GM19372 (cell line): ENCODE measurements at regions not wholly inside any gene's neighbourhood (a gene's known extent, or its start where the extent isn't known, plus 50 kb on each side); places are given as distances from the start of the nearest gene placed in this dataset.

Experiments used
- ATAC-seq: cut with Tn5 transposase; IDR thresholded peaks from one replicate; pipeline ENCODE4 v1.9.1; 2021; ENCODE audit warnings: mild to moderate bottlenecking, low read depth, moderate library complexity; ENCODE audit not compliant: unreplicated experiment

DNA sequence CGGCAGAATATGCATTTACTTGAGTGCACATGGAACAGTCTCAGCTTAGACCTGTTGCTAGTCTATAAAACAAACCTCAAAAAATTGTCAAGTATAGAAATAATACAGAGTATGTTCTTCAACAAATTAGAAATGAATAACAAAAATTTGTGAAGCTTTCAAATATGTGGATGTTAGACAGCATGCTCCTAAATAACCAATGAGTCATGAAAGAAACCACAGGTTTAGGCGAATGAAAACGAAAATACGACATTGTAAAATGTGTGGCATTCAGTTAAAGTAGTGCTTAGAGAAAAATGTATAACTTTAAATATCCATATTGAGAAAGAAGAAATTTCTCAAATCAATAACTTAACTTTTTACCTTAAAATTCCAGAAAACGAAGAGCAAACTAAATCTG is 760.0 kb upstream of the SORCS1 start:
- no peak for ATAC-seq

- no peak for ATAC-seq
Observed at GRCh38 chr10:107919626-107920235, 755.2 kb upstream of the SORCS1 start.

GRCh38 chr10:107918171-107918570 is 753.7 kb upstream of the SORCS1 start:
- no peak for ATAC-seq

- ATAC-seq = peak; percentile 45
Observed at GRCh38 chr10:107915215-107915610, 750.7 kb upstream of the SORCS1 start.

- ATAC-seq = peak; percentile 44
Observed at GRCh38 chr10:107914450-107915214, 750.1 kb upstream of the SORCS1 start.

DNA sequence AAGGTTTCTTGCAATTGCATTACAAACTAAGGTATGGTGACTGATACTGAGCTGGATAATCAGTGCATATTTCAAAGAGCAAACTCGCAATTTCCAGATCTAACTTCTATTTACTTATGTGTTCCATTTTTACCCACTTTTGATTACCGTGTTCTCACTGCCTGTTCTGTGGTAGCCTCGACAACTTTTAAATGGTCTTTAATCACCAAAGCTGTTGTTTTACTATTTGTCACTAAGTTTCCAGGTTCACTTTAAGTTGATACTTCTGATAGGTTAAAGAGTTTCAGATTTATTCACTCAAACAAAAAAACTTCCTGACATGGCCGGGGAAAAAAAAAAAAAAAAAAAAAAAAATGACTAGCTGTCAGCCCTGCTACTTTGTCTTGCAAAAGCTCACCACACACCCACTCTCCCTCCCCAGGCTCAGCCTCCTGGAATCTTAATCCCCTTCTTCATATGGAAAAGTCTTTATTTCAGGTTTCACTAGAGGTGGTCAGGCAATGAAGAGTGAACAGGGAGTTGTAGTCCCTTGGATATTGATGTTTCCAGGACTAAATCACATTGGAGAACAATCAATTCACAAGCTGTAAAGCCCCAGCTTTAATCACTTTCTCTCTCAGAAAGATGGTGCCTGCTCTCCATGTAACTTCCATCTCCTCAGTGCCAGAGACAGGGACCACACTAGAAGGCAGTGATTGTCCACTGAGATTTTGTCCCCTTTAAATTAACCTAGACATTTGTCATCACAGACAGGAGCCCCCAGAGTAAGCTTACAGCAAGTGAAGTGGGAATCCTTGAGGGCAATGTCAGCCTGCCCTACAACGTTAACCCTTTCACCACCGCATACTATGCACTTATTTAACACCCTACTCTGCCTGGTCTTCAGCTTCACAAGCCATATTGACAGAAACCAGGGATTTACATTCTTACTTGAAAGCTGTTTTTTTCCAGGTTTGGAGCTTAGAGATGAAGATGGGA is 749.1 kb upstream of the SORCS1 start:
- no peak for ATAC-seq

GRCh38 chr10:107901076-107901475 is 736.6 kb upstream of the SORCS1 start:
- no peak for ATAC-seq

DNA sequence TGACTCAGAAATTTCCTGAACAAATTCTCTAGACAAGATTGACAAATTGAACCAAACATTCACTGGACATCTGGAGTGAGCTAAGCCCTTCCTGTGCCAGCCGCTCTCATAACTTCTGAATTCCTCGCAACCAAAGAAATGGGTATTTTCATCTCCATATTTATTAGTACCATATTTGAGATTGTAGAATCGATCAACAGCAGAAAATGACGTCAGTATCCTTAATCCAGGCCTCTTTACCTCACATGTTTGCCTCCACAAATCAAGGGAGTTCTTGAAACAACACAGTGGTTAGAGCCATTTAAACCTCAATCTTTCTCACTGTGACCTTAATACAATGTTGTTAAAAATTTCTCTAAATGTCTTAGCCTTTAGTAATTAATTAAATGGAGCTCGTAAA is 735.6 kb upstream of the SORCS1 start:
- ATAC-seq = no peak

DNA sequence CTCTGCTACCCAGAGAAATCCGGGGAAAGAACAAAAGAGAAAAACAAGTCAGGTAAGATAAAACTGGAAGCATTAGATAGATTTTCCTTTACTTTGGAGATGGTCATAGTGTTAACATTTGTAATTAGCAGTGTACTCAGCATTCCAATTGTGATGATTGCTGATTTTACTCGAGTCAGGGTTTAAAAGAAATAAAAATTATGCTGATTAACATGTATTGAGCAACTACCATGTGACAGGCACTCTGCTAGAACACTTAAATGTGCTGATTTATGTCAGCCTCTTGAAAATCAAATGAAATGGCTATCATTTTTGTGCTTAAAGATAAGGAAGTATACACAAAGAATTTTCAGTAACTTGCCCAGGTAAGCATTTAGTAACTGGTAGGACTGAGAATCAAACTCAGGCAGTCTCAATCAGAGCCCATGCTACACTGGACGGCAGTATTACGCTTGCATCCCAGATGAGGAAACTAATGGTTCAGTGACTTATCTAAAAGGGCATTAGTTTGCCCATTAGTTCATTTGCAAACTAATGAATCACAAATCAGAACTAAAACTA is 735.1 kb upstream of the SORCS1 start:
- no peak for ATAC-seq

DNA sequence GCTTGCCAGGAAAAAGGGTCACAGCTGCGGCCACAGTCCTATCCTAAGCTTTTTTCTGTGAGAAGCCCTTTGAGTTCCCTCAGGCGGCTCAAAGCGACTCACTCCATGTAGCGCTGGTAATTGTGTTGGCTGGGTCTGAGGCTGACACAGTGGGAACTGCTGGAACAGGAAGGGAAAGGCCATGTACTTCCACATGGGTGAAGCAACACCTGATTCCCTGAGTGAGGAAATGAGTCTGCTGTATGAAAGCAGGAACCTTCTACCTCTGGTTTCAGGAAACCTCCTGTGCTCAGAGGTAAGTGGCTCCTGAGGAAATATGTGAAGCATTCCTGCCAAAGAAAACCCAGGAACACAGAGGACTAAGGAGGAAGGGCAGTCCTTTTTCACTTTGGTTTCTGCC is 734.6 kb upstream of the SORCS1 start:
- no peak for ATAC-seq

GRCh38 chr10:107898392-107898791 is 733.9 kb upstream of the SORCS1 start:
- ATAC-seq = no peak

DNA sequence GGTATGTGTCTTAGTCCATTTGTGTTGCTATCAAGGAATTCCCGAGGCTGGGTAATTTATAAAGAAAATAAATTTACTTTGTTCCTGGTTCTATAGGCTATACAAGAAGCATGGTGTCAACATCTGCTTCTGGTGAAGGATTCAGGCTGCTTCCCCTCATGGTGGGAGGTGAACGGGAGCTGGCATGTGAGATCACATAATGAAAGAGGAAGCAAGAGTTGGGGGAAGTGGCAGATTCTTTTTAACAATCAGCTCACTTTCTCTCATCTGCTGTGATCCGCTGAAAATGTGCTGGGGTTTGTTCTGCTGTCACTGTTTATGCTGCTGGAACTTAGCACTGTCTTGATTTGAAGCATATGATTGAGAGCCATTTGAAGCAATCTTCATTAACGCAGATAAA is 730.0 kb upstream of the SORCS1 start:
- peak; percentile 59 for ATAC-seq

GRCh38 chr10:107889105-107889504 is 724.6 kb upstream of the SORCS1 start:
- ATAC-seq = no peak

DNA sequence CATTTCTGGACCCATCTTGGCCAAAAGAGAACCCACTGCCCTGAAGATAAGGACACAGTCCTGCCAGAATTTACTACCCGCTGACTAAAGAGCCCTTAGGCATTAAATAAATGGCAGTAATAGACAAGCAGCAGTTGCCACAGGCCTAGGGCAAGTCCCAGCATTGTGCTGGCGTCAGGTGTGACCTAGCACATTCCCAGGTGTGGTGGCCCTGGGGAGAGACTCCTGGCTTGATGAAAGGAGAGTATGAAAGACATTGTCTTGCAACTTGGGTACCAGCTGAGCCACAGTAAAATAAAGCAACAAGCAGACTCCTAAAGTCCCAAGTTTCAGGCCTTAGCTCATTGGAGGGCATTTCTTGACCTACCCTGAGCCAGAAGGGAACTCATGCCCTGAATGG is 715.7 kb upstream of the SORCS1 start:
- no peak for ATAC-seq

GRCh38 chr10:107873007-107873406 is 708.5 kb upstream of the SORCS1 start:
- no peak for ATAC-seq

DNA sequence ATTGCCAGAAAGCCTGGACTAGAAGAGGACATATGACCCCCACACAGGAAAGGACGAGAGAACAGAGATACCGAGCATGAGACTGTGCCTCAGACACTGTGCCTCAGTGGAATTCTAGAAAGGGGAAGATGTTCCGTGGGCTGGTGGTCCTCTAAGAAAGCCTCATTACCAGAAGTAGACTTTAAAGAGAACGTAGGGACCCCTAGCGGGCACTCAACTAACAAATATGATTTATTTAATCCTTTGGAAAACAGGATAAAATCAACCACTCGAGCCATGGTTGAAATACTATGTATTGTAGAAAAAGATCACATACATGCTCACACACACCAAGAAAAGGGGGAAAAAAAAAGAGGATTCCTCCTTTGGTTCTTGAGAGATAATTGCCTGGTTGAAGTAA is 701.2 kb upstream of the SORCS1 start:
- ATAC-seq = no peak

DNA sequence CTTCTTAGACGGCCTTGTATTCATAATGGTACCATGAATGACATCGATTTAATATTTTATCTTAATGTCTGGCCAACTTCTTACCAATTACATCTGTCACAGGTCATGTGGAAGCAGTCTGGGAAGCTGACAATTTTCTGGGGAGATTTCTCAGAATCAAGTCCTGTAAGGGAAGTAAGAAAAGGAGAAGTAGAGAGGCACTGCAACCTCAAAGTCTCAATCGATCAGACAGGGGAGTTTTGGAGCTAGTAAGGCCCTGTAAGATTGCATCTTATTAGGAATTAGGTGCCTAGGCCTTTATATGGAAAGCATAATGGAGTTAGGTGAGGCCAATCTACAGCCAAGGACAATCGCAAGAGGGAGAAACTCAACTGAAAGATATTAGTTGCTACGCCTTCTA is 694.6 kb upstream of the SORCS1 start:
- no peak for ATAC-seq

DNA sequence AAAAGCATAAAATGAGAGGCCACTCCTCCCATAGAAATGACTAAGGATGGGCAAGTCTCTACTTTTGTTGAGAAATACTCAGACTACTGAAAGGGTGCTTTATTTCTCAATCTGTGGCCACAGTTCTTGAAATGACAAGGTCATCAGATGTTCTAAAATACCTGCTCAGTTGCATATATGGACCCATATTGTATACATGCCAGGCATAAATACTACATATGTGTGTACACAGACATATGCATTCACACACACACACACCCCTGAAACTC is 691.5 kb upstream of the SORCS1 start:
- no peak for ATAC-seq

DNA sequence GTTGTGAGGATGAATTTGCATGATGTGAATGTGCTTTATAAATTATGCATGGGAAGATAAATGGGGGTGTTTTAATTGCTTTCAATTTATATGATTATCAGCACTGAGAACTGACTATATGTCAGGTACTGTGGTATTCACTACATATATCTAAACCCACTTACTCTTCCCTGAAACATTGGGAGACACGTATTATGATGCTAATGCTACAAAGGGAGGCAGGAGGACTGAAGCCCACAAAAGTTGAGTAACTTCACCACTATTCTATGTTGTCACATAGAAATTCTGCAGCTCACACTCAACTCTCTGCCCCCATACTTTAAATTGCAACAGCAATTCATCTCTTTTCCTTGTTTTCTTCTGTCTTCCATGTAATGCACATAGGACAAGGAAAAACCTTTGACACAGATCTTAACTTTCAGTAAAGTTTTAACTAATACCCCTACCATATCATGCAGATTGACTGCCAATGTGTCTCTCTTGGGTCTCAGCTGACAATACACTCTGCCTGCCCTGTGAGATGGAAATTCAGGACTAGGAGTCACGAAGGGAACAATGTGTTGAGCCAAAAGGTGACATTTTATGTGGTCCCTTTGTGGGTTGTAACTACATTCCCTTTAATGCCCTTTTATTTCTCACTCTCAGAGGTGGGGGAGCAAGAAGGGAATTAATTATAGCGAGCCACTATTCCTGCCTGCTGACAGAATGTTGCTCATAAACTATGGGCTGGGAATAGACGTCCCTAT is 691.0 kb upstream of the SORCS1 start:
- ATAC-seq = no peak

DNA sequence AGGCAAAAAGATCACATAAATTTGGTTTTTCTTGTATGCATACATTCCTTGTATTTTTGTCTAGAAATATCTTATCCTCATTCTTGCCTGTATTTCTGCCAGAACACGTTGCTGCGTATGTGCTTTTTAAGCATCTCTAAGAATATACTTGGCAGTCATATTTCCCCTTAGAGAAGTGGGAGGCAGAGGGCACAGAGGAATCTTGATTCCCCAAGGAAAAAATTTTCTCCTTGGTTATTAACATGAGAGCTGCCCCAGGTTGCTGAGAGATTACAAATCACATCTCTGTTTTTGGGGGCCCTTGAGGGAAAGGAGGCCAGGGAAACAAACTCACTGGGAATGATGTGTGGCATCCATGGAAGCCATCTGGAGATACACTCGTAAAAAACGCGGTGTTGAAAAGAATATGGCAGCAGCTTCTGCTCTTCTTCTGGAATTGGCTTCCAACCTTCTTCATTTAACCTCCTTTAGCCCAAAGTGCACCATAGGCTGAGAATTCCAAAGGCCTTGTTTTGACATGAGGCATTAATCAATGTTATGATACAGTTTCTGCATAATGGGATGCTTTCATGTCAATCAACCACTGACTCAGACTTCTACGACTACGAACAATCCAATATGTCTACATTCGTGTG is 684.3 kb upstream of the SORCS1 start:
- no peak for ATAC-seq
